ENCODE measurements at regions not wholly inside any gene's neighbourhood (a gene's known extent, or its start where the extent isn't known, plus 50 kb on each side); places are given as distances from the start of the nearest gene placed in this dataset.

DNA sequence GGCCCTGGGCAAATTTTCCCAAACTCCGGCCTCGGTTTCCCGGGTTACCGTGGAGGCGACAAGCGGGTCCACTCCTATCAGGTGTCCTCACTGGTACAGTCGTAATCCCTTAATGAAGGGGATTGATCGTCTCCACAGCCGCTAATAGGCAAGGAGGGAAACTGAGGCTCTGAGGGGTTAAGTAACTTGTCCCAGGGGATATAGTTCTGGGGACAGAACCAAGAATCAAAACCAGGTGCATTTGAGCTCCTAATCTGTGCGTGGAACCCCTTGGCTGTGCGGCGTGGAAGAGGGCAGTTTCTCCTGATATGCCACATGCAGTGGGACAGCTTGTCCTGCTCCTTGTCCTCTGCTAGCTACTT is 157.2 kb downstream of the CYRIA start:
- no peak for DNase-seq (ENCODE audit: low spot score in 2 of 2)
- no peak for FAIRE-seq

DNA sequence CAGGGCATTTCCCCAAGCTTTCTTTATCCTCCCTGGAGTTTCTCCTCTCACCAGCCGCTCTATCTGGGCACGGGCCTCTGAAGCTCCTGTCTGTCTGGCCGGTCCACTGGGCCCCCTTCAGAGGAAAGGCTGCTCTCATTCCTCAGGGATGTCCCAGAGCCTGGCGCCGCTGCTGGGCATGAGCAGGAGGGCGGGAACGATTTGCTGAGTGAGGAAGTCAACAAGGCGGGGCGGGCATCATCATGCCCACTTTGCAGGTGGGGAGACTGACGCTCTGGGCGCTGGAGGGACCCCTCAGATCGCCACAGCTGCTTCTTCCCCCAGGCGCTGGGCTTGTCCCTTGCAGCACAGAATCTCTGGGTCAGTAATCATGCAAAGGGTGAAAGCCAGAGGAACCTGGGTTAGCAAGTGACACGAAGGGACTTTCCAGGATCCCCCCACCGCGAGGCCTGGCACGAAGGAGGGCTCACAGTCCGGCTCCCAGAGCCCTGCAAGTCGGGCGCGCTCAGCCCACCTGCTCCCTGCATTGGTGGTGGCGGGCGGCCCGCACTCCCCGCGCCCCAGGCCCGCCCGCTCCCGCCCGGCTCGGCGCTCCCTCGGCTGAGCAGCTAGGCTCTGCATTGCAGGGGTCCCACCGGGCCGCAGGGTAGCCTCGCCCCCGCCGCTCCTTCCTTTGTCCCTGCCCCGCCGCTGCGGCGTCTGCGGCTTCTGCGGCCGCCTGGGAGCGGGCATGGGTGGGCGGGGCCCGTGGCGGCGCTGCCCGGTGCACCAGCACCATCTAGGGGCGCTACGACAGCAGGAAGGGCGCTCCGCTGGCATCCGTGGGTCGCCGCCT is 157.8 kb downstream of the CYRIA start:
- DNase-seq (ENCODE audit: low spot score in 2 of 2) = peak; percentile 66 to 74

DNA sequence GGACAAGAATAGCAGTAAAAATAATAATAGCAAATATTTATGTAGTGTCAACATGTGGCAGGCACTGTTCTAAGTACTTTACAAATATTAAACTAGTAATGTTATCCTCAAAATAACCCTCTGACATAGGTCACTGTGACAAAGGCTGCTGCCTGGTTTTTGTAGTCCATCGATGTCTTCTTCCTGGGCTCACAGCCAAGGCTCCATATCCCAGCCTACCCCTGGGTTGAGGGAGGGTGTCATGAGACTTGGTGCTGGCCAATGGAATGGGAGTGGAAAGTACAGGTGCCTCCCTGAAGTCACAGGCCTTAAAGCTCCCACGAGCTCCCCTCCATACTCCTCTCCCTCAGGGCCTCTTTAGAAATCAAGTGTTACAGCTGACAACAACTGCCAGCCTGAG is 159.3 kb downstream of the CYRIA start:
- DNase-seq (ENCODE audit: low spot score in 2 of 2) (no peak), FAIRE-seq (no peak)

More for the DNA sequence above, 157.8 kb downstream of the CYRIA start:
- FAIRE-seq = no peak

DNA sequence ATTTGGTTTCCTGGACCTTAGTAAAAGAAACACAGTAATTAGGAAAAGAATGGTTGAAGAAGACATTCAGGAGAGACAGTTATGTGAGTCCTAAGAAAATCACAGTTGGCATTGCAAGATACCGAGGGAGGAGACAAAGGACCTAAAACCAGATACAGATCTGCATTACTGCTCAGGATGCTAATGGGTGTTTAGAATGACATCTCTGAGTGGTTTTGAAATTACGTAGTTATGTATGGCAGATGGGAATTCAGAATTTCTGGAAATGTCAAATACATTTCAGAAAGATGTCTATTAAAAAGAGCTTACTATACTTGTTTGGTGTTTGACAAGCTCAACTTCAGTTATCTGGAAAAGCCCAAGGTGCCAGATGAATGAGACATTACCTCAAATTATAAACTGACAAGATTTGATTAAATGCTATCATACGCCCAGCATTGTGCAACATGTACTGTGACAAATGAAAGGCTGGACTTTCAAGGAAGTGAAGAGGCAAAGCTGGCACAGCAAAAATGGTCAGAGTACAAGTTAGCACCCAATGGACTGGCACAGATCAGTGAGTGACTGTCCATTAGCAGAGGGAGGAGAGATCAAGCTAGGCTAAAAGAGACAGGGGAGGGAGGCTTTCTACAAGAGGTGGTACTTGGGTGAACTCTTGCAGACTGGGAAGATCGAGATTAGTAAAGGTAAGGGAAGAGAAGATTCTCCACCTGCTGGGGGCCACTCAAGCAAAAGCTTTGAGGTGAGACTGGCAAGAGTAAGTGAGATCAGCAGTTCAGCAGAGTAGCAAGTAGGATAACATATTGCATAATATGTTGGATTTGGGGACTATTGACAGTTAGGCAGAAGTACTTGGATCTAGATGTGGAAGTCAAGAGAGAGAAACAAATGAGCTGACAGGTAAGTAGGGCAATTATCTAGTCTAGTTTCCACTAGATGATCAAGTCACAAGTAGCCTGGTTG is 168.9 kb downstream of the CYRIA start:
- FAIRE-seq = no peak
- DNase-seq (ENCODE audit: low spot score in 2 of 2) = no peak

DNA sequence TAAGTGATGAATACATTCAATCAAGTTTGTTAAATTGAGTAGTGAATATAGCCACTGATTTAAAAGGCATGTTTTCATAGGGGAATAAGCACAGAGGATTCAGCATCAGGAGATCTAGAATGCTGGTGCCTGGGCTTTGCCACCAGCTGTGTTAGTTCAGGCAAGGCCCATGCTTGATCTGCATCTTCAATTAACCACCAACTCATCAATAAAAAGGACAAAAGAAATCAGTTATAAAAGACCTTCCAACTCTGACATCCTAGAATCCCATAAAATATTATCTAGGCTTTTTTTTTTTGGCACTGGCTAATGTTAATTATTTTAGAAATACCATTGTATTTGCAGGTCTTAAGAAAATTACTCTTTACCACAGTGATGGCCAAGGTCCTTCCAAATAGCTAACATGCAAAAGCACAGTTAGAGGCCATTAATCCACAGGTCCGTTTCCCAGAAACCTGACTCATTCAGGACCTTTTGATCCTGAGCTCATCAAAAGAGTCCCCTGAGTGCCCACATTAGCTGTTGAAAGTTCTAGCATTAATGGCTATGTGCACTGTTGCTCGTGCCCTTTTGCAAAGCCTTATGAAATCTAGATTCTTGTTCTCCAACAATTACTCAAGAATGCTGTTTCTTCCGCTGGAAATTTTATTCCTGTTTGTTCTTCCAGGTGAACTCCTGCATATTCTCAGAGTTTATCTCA is 170.0 kb downstream of the CYRIA start:
- DNase-seq (ENCODE audit: low spot score in 2 of 2) (no peak), FAIRE-seq (no peak)

DNA sequence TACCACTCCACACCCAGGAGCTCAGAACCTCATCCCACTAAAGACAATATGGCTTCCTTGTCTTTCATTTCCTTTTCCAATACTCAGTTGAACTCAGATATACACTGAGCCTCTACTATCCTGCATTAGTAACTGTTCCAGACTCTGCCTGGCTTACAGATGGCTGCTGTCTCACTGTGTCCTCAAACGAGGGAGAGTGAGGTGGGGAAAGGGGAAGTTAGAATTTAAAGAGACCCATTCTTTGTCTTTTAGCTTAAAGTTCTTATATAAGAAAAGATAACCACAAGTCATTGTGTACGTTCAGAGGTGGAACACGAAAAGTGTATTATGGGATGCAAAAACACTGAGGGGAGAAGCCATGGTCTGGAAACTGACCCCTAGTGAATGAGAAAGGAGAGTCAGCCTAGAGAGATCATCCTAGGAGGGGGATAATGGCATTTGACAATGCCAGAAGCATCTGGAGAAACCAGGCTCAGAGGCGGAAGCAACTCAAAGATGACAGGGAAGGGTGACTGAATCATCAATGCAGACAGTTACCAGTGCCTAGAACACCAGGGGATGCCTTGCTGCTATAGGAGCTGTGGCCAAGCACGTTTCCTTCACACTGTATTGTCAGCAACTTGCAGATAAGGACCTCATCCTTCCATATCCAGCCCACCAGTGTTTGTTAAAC is 170.7 kb downstream of the CYRIA start:
- DNase-seq (ENCODE audit: low spot score in 2 of 2) (no peak), FAIRE-seq (no peak)

DNA sequence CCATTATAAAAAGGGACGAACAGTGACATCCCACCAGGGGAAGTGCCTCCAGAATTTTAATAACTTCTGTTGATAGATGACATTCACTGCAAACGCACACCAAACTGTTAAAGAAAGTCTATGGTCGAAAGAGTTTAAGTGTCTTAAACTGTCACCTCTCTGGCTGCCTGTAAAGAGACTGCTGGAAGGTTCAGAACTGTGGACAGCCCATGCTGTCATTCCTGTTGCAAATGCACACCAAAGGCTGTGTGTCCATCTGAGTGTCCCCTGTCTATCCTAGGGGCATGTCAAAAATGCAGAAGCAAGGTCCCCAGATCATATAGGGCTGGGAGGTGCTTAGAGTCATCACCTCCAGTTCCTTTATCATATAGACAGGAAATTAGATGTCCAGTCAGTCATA is 171.8 kb downstream of the CYRIA start:
- DNase-seq (ENCODE audit: low spot score in 2 of 2) (no peak), FAIRE-seq (no peak)

DNA sequence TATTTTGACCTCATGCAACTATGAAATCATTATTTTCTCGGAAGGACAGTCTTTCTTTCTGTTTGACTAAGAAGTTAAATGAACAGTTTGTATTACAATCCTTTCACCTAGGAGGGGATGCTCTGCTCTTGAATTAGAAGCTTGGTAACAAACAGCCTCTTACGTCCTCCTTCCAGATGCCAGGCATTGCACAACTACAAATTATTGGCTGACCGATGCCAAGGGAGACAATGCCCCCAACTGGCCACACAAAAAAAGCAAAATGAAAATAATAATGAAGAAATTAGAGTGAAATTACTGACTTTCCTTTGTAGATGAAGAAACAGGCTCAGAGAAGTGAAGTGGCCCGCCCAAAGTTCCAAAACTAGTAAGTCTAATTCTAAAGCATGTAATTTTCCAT is 177.9 kb downstream of the CYRIA start:
- DNase-seq (ENCODE audit: low spot score in 2 of 2) (peak in 1 of 2 donors; percentile 26), FAIRE-seq (peak; percentile 59)

DNA sequence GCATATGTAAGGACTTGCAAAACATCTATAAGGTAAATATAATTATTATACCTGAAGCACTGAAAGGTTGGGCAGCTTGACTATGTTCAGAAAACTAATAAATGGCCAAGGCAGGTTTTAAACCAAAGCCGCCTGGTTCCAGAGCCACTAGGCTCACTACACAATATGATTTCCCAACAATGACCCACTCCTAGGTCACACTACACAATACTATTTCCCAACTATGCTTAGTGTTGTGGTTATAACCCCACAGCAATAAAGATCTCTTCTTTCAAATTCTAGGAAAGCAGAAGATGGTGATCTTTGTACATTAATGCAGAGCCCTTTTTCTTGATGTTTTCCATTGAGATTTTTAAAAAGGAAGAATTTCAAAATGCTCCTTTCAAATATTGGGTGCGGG is 180.4 kb downstream of the CYRIA start:
- DNase-seq (ENCODE audit: low spot score in 2 of 2) (no peak), FAIRE-seq (no peak)

DNA sequence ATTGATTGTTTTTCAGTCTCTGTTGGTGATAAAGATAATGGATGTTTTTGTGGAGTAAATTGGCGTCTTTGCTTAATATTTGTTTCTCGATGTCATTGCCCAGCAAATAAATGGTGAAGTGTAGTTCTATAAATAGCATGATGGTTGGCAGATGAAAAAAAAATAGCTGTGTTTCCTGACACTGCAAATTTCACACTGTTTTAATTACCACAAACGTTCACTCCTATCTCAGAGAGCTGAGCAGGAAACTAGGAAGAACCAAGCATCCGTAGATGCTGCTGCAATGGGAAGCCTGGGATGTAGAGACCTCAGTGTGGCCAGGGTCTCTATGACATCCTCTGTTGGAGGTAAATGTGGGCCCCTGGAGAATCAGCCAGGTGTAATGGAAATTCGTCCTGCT is 183.2 kb downstream of the CYRIA start:
- no peak for DNase-seq (ENCODE audit: low spot score in 2 of 2)
- no peak for FAIRE-seq

DNA sequence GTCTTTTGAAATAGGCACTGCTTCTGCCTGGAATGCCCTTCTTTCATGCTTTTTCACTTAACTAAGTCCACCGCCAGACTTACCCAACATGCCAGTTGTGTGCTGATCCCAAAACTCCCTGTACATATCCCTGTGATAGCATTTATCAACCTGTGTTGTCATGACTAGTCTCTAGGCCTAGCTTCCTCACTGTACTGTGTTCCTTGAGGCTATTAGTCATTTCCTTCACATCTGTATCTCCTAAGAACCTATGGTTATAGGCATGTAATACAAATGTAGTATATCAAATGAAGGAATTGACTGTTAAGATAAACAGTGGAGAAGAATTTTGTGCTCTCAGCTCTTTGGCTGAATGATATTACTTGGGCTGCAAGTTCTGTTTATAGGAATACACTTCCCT is 184.3 kb downstream of the CYRIA start:
- DNase-seq (ENCODE audit: low spot score in 2 of 2) (no peak), FAIRE-seq (no peak)

DNA sequence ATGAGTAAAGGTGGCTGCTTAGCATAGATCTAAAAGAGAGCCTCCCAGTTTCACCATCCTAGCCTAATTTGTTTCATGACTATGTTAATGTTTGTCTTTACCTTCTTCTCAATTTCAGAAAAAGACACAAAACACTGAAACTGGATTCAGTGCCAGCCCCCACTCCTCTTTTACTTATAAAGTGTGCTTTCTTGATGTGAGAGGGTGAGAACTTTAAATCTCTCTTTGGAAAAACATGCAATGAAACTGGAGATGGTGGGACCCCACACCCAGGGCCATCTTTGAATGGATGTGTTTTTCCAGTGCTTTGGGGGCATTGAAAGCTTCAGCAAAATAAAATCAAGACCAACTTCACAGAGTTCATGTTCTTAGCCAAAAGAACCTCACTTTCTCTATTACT is 185.9 kb downstream of the CYRIA start:
- no peak for DNase-seq (ENCODE audit: low spot score in 2 of 2)
- FAIRE-seq = no peak

DNA sequence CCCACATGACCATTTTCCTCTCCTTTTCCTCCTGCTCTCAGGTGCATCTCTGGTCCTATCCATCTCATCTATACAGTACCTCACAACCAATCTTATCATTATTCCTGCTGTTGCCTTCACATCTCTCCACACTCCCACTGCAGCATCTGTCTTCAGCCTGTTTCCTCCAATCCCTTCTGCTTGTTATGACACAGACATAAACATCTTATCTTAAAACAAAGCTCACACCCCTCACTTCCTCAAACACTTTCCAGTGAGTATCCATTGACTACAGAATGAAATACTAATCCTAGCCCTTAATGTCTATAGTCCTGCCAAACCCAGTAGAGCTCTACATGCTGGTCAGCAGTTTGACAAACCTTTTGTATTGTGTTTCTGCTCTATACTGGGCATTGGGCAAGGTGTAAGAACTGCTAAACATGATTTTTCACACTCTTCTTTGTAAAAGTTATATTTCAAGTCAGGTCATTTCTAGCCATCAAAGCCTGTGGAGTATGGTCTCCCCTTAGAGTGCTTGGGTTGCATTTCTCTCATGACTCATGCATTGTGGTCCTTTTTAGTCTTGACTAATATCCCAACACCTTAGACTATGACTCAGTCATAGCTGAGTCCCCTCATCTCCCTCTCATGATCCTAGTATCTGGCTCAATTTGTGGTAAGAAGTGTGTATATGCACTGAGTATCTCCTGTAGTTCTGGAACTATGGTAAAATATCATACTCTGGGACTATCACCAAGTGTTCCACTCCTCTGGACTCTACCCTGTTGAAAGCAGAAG is 187.0 kb downstream of the CYRIA start:
- FAIRE-seq = no peak
- no peak for DNase-seq (ENCODE audit: low spot score in 2 of 2)

DNA sequence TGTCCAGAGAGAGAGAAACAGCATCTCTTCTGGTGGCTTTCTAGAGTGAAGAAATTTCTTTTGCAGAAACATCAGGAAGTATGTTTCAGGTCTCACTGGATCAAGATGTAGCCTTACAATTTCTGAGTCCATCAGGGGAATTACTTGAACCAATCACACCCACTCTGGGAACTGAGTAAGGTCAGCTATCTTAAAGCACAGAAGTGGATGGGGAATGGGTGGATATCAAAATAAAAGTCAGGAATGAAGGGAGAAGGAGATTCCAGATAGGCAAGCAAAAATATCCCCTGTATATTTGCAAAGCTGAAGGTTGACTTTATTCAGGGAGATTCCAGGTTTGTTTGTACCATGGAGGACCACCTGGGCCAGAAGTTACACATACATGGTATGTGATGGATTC is 188.0 kb downstream of the CYRIA start:
- FAIRE-seq = no peak

DNA sequence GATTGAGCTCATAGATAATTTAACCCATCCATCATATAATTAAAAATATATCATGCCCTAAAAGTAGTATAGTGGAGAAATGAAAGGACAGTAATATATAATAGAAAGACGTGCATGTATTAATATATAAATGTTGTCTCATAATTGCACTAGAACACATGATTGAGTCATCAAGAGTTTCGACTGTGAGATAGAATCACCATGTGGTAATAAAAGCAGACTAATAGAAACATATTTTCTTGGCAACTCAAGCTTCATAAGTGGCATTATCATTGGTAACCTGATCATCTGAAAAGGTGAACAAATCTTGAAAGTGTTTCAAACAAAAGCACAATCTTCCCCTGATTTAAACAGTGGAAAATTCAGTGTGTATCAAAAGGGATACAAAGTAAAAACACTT is 188.8 kb downstream of the CYRIA start:
- FAIRE-seq (no peak), DNase-seq (ENCODE audit: low spot score in 2 of 2) (no peak)

More for the DNA sequence above, 188.0 kb downstream of the CYRIA start:
- no peak for DNase-seq (ENCODE audit: low spot score in 2 of 2)

DNA sequence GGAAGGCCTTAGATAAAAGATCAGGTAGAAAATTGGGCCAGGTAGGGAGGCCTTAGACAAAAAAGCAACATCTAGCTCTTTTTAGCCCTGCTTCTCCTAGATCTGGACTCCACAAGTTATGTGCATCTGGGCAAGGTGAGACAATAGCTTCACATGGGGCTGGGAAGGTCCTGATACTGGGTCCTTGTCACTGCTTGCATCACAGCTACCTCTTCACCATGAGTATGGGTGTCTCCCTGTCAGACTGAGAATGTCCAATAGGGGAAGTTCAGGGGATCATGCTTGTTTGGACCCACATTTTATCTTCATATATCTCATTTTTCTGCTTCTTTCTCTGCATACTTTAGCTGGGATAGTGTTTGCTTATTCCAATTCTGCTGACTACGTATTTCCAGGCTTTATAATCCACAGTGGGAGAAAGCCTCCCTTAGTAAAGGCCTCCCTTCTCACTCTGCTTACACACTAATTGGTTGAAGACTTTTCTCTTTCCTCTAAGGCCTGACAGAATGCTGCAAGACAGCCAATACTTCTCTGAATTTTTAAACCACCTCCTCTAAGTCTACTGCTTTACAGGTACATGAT is 189.6 kb downstream of the CYRIA start:
- no peak for DNase-seq (ENCODE audit: low spot score in 2 of 2)
- no peak for FAIRE-seq

DNA sequence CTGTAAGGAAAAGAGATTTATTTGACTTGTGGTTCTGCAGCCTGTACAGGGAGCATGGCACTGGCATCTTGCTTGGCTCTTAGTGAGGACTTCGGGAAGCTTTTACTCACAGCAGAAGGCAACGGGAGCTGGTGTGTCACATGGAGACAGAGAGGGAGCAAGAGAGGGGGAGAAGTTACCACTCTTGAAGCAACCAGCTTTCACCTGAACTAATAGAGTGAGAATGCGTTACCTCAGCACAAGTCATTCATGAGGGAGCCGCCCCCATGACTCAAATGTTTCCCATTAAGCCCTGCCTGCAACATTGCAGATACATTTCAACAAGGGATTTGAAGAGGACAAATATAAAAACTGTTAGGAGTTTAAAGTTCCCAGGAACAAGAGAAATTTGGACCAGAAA is 190.0 kb downstream of the CYRIA start:
- DNase-seq (ENCODE audit: low spot score in 2 of 2) (no peak), FAIRE-seq (no peak)

DNA sequence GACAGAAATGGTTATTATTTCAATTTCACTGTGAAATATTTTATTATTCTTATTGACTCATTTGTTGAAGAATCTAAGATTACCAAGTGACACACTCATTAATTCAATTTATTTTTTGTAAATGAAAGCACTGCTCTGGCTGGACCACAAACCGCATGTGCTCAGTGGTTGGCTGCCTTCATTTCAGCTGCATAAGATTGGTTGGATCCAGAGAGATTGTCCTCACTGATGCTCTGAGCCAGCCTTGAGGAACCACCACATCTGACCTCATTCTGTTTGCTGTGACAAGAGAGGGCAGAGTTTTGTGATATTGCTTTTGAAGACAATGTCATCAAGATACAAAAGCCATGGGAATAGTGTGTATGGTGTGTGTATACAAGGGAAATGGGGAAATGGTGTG is 192.1 kb downstream of the CYRIA start:
- no peak for DNase-seq (ENCODE audit: low spot score in 2 of 2)
- no peak for FAIRE-seq

DNA sequence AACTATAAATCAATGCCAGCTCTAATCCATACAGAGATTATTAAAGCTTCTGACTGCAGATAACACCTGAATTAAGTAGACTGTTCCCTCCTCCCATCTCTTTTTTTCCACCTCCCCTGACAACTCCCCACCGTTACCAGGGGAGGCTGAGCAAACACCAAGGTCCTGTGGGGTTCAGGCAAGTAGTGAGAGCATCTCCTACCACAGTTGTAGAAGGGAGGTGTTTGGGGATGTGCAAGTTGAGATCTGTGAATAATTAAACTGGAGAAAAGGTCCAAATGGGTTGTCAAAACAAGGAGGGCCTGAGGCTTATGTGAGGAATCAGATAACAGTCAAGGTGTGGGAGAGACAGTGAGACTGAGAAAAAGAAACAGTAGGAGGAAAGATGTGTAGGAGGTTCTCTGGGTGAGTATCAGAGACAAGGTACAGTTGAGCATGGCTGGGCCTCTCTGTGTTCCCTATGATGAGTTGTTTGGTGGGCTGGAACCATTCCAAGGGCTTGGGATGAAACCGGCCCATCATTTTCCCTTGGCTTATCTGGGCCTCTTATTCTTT is 194.6 kb downstream of the CYRIA start:
- DNase-seq (ENCODE audit: low spot score in 2 of 2) = no peak
- FAIRE-seq = no peak
